Activated CD8-positive, alpha-beta T cell treated with anti-CD3 and anti-CD28 coated beads for 36 hours (primary cell): ENCODE measurements at regions not wholly inside any gene's neighbourhood (a gene's known extent, or its start where the extent isn't known, plus 50 kb on each side); places are given as distances from the start of the nearest gene placed in this dataset.

Source experiments
- ATAC-seq: fragments of 200-7000 bp; cut with Tn5 transposase; one replicate; pipeline ENCODE4 v1.10.0; 2021; ENCODE audit warnings: mild to moderate bottlenecking, moderate library complexity
- CTCF ChIA-PET: fragments of 350-600 bp; sonication (Branson Sonifier 250); formaldehyde crosslinking; loops from one replicate; lab custom pipeline; 2021; ENCODE audit warnings: antibody characterized with exemption; lab: Charles Lee
- POLR2A ChIA-PET: fragments of 350-600 bp; sonication (Branson Sonifier 250); formaldehyde crosslinking; loops from one replicate; lab custom pipeline; 2021; ENCODE audit warnings: antibody characterized with exemption; lab: Charles Lee
- DNase-seq: peaks from one replicate; pipeline ENCODE4 v3.0.0-alpha.2; 2020
- H3K27ac Mint-ChIP-seq: one replicate; pipeline ENCODE4 v1.8.0; 2021; ENCODE audit warnings: mild to moderate bottlenecking, mixed read lengths
- H3K27me3 Mint-ChIP-seq: one replicate; pipeline ENCODE4 v1.8.0; 2021; ENCODE audit warnings: mixed read lengths
- H3K36me3 Mint-ChIP-seq: one replicate; pipeline ENCODE4 v1.8.0; 2021; ENCODE audit warnings: low read depth, mixed read lengths
- H3K4me1 Mint-ChIP-seq: one replicate; pipeline ENCODE4 v1.8.0; 2021; ENCODE audit warnings: low read depth, mixed read lengths
- H3K4me3 Mint-ChIP-seq: one replicate; pipeline ENCODE4 v1.8.0; 2021; ENCODE audit warnings: mild to moderate bottlenecking, moderate library complexity, mixed read lengths
- H3K9me3 Mint-ChIP-seq: one replicate; pipeline ENCODE4 v1.8.0; 2021; ENCODE audit warnings: mixed read lengths
- CTCF ChIP-seq: fragments of 200-600 bp; IDR thresholded peaks from one replicate; pipeline ENCODE4 v1.8.0; 2022; ENCODE audit warnings: antibody characterized with exemption, mild to moderate bottlenecking
- intact Hi-C: fragments of 100-400 bp; cut with micrococcal nuclease; formaldehyde crosslinking; loops from one replicate; pipeline ENCODE4 v1.10.0; 2022

- H3K4me1 Mint-ChIP-seq, result peaks cover 8% of the 10 kb centered on the region
- POLR2A ChIA-PET, result interaction anchor here (0.6 kb wide), 1 partner anchor 13 kb away, joined by 3 read pairs; no protein-coding TSS in a partner anchor
- CTCF ChIA-PET, result no interaction called here
- peaks cover 7% of the 10 kb centered on the region for H3K36me3 Mint-ChIP-seq
- no peaks in the 10 kb centered on the region for H3K27me3 Mint-ChIP-seq
- H3K9me3 Mint-ChIP-seq, result no peaks in the 10 kb centered on the region
- ATAC-seq (no peak), DNase-seq (no peak)
- TF ChIP-seq CTCF, result no peak
- intact Hi-C loops, result no loop called here
- no peak overlapping the region for H3K4me3 Mint-ChIP-seq
- no peak overlapping the region for H3K27ac Mint-ChIP-seq
Measured at GRCh38 chr18:10036479-10036878, 122.7 kb downstream of the VAPA start.

- POLR2A ChIA-PET, result no interaction called here
- intact Hi-C loops, result no loop called here
Measured at GRCh38 chr18:10037181-10037580, 123.4 kb downstream of the VAPA start.

GRCh38 chr18:10038268-10038667, 124.5 kb downstream of the VAPA start:
- no peak for TF ChIP-seq CTCF
- H3K9me3 Mint-ChIP-seq, result peaks cover 8% of the 10 kb centered on the region
- intact Hi-C loops, result no loop called here
- CTCF ChIA-PET, result interaction anchor here (1.3 kb wide), 1 partner anchor 67 kb away, joined by 3 read pairs; no protein-coding TSS in a partner anchor
- H3K27me3 Mint-ChIP-seq, result no peaks in the 10 kb centered on the region
- no peak overlapping the region for H3K4me3 Mint-ChIP-seq
- H3K4me1 Mint-ChIP-seq, result peaks cover 3% of the 10 kb centered on the region
- ATAC-seq (no peak), DNase-seq (peak; percentile 12)
- peaks cover 6% of the 10 kb centered on the region for H3K36me3 Mint-ChIP-seq
- H3K27ac Mint-ChIP-seq, result no peak overlapping the region
- POLR2A ChIA-PET, result no interaction called here

More at GRCh38 chr18:10037181-10037580, 123.4 kb downstream of the VAPA start:
- H3K9me3 Mint-ChIP-seq, result peaks cover 4% of the 10 kb centered on the region
- CTCF ChIA-PET, result no interaction called here
- DNase-seq (no peak), ATAC-seq (no peak)
- no peak overlapping the region for H3K27ac Mint-ChIP-seq
- H3K4me3 Mint-ChIP-seq, result no peak overlapping the region
- no peak for TF ChIP-seq CTCF
- H3K36me3 Mint-ChIP-seq, result peaks cover 7% of the 10 kb centered on the region
- peaks cover 8% of the 10 kb centered on the region for H3K4me1 Mint-ChIP-seq
- no peaks in the 10 kb centered on the region for H3K27me3 Mint-ChIP-seq

- no peak overlapping the region for H3K4me3 Mint-ChIP-seq
- no peak for TF ChIP-seq CTCF
- H3K27me3 Mint-ChIP-seq, result no peaks in the 10 kb centered on the region
- ATAC-seq (no peak), DNase-seq (no peak)
- intact Hi-C loops, result no loop called here
- H3K9me3 Mint-ChIP-seq, result peaks cover 8% of the 10 kb centered on the region
- no peak overlapping the region for H3K27ac Mint-ChIP-seq
- H3K36me3 Mint-ChIP-seq, result no peaks in the 10 kb centered on the region
- H3K4me1 Mint-ChIP-seq, result no peaks in the 10 kb centered on the region
- POLR2A ChIA-PET, result no interaction called here
- CTCF ChIA-PET, result interaction anchor here (1.0 to 1.9 kb wide), 3 partner anchors 8 to 69 kb away, joined by 3 to 5 read pairs (median 4); no protein-coding TSS in a partner anchor
Measured at GRCh38 chr18:10040287-10041011, 126.6 kb downstream of the VAPA start.

- no peaks in the 10 kb centered on the region for H3K36me3 Mint-ChIP-seq
- ChIA-PET CTCF (interaction anchor here (1.0 to 1.9 kb wide), 3 partner anchors 9 to 70 kb away, joined by 3 to 5 read pairs (median 4); no protein-coding TSS in a partner anchor), POLR2A (no interaction called here)
- ATAC-seq, result no peak
- TF ChIP-seq CTCF, result no peak
- DNase-seq, result no peak
- no peak overlapping the region for H3K27ac Mint-ChIP-seq
- H3K27me3 Mint-ChIP-seq, result no peaks in the 10 kb centered on the region
- intact Hi-C loops, result no loop called here
- peaks cover 8% of the 10 kb centered on the region for H3K9me3 Mint-ChIP-seq
- no peak overlapping the region for H3K4me3 Mint-ChIP-seq
- H3K4me1 Mint-ChIP-seq, result no peaks in the 10 kb centered on the region
Measured at GRCh38 chr18:10041180-10041579, 127.4 kb downstream of the VAPA start.
